SK-N-SH (cell line): ENCODE measurements at regions not wholly inside any gene's neighbourhood (a gene's known extent, or its start where the extent isn't known, plus 50 kb on each side); places are given as distances from the start of the nearest gene placed in this dataset.

ENCODE experiments used
- CTCF ChIA-PET: fragments of 300-600, 350-600 bp; formaldehyde crosslinking; extraction: SDS; loops from one replicate; lab custom pipeline; 2021; lab: Yijun Ruan, JAX
- POLR2A ChIA-PET: fragments of 350-600 bp; sonication (Branson Sonifier 250); formaldehyde crosslinking; extraction: SDS; loops from one replicate; lab custom pipeline; 2020; ENCODE audit warnings: antibody characterized with exemption, inconsistent platforms; lab: Yijun Ruan, JAX
- DNase-seq: peaks from one replicate; pipeline ENCODE4 v3.0.0; 2012
- H2AFZ ChIP-seq: fragments of 200-600 bp; sonication (generic); 2 replicates; pipeline ENCODE4 v1.8.1; 2016; ENCODE audit warnings: antibody characterized with exemption, mild to moderate bottlenecking, low read depth
- H3F3A ChIP-seq: fragments of 200-600 bp; sonication (generic); replicated peaks from 2 replicates; pipeline ENCODE3; 2016; ENCODE audit warnings: antibody characterized with exemption, mild to moderate bottlenecking; ENCODE audit not compliant: insufficient read depth
- H3K27ac ChIP-seq, 2 experiments: fragments of 200-500 bp in 1 of 2; fragments of 200-600 bp in 1 of 2; sonication (Bioruptor generic) in 1 of 2; sonication (generic), shearing (Covaris generic) in 1 of 2; 2 replicates each; pipeline versions ENCODE4 v1.5.1 to v1.6.1; 2014 to 2016; ENCODE audit warnings: low read depth in 2 of 2, inconsistent platforms in 1 of 2, low read length in 1 of 2, mild to moderate bottlenecking in 1 of 2, mixed read lengths in 1 of 2
- H3K27me3 ChIP-seq: fragments of 200-600 bp; sonication (generic), shearing (Covaris generic); 2 replicates; pipeline ENCODE4 v1.6.1; 2016; ENCODE audit warnings: mixed run types; ENCODE audit not compliant: insufficient read depth
- H3K36me3 ChIP-seq, 2 experiments: fragments of 200-500 bp in 1 of 2; fragments of 200-600 bp in 1 of 2; sonication (Bioruptor generic) in 1 of 2; sonication (generic) in 1 of 2; replicated peaks in 1 of 2; 2 replicates each; pipeline versions ENCODE3 to v1.5.1; 2014 to 2016; ENCODE audit warnings: low read length in 1 of 2, mild to moderate bottlenecking in 1 of 2; ENCODE audit not compliant: insufficient read depth in 2 of 2, control insufficient read depth in 1 of 2
- H3K4me1 ChIP-seq, 2 experiments: fragments of 200-500 bp in 1 of 2; fragments of 200-600 bp in 1 of 2; sonication (Bioruptor generic) in 1 of 2; sonication (generic), shearing (Covaris generic) in 1 of 2; 2 replicates each; pipeline versions ENCODE4 v1.5.1 to v1.6.1; 2014 to 2016; ENCODE audit warnings: low read depth in 1 of 2, low read length in 1 of 2, mixed run types in 1 of 2; ENCODE audit not compliant: insufficient read depth in 2 of 2, control insufficient read depth in 1 of 2
- H3K4me2 ChIP-seq: fragments of 200-600 bp; sonication (generic), shearing (Covaris generic); 2 replicates; pipeline ENCODE4 v1.6.1; 2017; ENCODE audit warnings: mixed run types
- H3K4me3 ChIP-seq, 2 experiments: fragments of 200-500 bp in 1 of 2; fragments of 200-600 bp in 1 of 2; sonication (Bioruptor generic) in 1 of 2; sonication (generic), shearing (Covaris generic) in 1 of 2; 2 replicates each; pipeline versions ENCODE4 v1.5.1 to v1.8.1; 2014 to 2016; ENCODE audit warnings: low read depth in 2 of 2, inconsistent platforms in 1 of 2, low read length in 1 of 2, mild to moderate bottlenecking in 1 of 2, mixed read lengths in 1 of 2, moderate library complexity in 1 of 2
- H3K79me2 ChIP-seq: fragments of 200-600 bp; sonication (generic); 2 replicates; pipeline ENCODE4 v1.8.1; 2017; ENCODE audit warnings: mild to moderate bottlenecking; ENCODE audit not compliant: insufficient read depth
- H3K9ac ChIP-seq: fragments of 200-600 bp; sonication (generic); 2 replicates; pipeline ENCODE4 v1.6.1; 2017; ENCODE audit warnings: mixed run types
- H3K9me2 ChIP-seq: fragments of 200-600 bp; sonication (generic); 2 replicates; pipeline ENCODE4 v1.6.1; 2017; ENCODE audit warnings: mixed run types
- H3K9me3 ChIP-seq: fragments of 200-600 bp; sonication (generic); 2 replicates; pipeline ENCODE4 v1.6.1; 2017; ENCODE audit warnings: mixed run types, mild to moderate bottlenecking, moderate library complexity
- H4K20me1 ChIP-seq: fragments of 200-600 bp; sonication (generic); 2 replicates; pipeline ENCODE4 v1.6.1; 2017; ENCODE audit warnings: mild to moderate bottlenecking, mixed run types; ENCODE audit not compliant: insufficient read depth
- CTCF ChIP-seq: fragments of 200-600 bp; sonication (generic); IDR thresholded peaks from 2 replicates; pipeline ENCODE4 v1.6.1; 2017; ENCODE audit warnings: antibody characterized with exemption, mild to moderate bottlenecking, moderate library complexity
- ELF1 ChIP-seq: IDR thresholded peaks from 2 replicates; pipeline ENCODE4 v1.4.0; 2012
- EZH2phosphoT487 ChIP-seq: fragments of 200-600 bp; sonication (generic); IDR thresholded peaks from 2 replicates; pipeline ENCODE4 v1.6.1; 2017; ENCODE audit warnings: low read depth, mixed run types, mild to moderate bottlenecking, antibody characterized with exemption, moderate library complexity, borderline replicate concordance
- FOSL2 ChIP-seq: IDR thresholded peaks from 2 replicates; pipeline ENCODE4 v1.4.0; 2012; ENCODE audit warnings: low read depth, mild to moderate bottlenecking, moderate library complexity, borderline replicate concordance
- FOXM1 ChIP-seq: IDR thresholded peaks from 2 replicates; pipeline ENCODE4 v1.4.0; 2012; ENCODE audit warnings: low read depth, mild to moderate bottlenecking
- GATA2 ChIP-seq: sonication (generic); formaldehyde crosslinking; IDR thresholded peaks from 2 replicates; pipeline ENCODE4 v1.5.0; 2020; ENCODE audit warnings: mild to moderate bottlenecking, missing genetic modification reagents
- JUND ChIP-seq: IDR thresholded peaks from 2 replicates; pipeline ENCODE4 v1.4.0; 2012
- MXI1 ChIP-seq: IDR thresholded peaks from 2 replicates; pipeline ENCODE4 v1.6.1; 2012; ENCODE audit warnings: mild to moderate bottlenecking, low read depth, low read length, improper control_type of control experiment
- NFIC ChIP-seq: IDR thresholded peaks from 2 replicates; pipeline ENCODE4 v1.4.0; 2012; ENCODE audit warnings: borderline replicate concordance
- NRF1 ChIP-seq: IDR thresholded peaks from 2 replicates; pipeline ENCODE4 v1.6.1; 2012; ENCODE audit warnings: low read depth, mild to moderate bottlenecking, low read length
- PBX3 ChIP-seq: IDR thresholded peaks from 2 replicates; pipeline ENCODE4; 2012
- RCOR1 ChIP-seq: fragments of 150-350 bp; IDR thresholded peaks from 2 replicates; pipeline ENCODE4 v1.6.1; 2017; ENCODE audit warnings: antibody characterized with exemption, low read length
- REST ChIP-seq: IDR thresholded peaks from 2 replicates; pipeline ENCODE4 v1.6.1; 2012; ENCODE audit warnings: mild to moderate bottlenecking, low read depth, low read length, moderate library complexity
- RXRA ChIP-seq: IDR thresholded peaks from 2 replicates; pipeline ENCODE4 v1.4.0; 2012; ENCODE audit warnings: low read depth, mild to moderate bottlenecking, borderline replicate concordance
- USF1 ChIP-seq: IDR thresholded peaks from 2 replicates; pipeline ENCODE4 v1.4.0; 2012; ENCODE audit warnings: low read depth, borderline replicate concordance
- YY1 ChIP-seq: IDR thresholded peaks from 2 replicates; pipeline ENCODE4 v1.4.0; 2012; ENCODE audit warnings: low read depth, mild to moderate bottlenecking
- WGBS: methylation state at CpG from one replicate; pipeline ENCODE4 v1.1.6; 2017; ENCODE audit warnings: low lambda C conversion rate; 5-methylcytosine and 5-hydroxymethylcytosine counted together

- no peak for TF ChIP-seq REST
- no peak for TF ChIP-seq ELF1
- no peak for TF ChIP-seq RCOR1
- no peak for TF ChIP-seq GATA2 (CRISPR knock-in tag)
Observed at GRCh38 chr17:11177340-11177739, 63.7 kb upstream of the SHISA6 start (continued).

- WGBS: 56% methylated on average over 6 of the region's 7 CpGs
- Histone ChIP-seq H3K79me2 (no peaks in the 10 kb centered on the region), H3K9ac (no peak overlapping the region), H3K4me3 (no peak overlapping the region), H3K4me1 (peaks cover 0 to 6% of the 10 kb centered on the region in 2 experiments; a peak in 2 of 4 replicates), H3K9me3 (no peaks in the 10 kb centered on the region), H3F3A (no peaks in the 10 kb centered on the region), H3K4me2 (no peak overlapping the region), H3K27ac (no peak overlapping the region), H4K20me1 (no peaks in the 10 kb centered on the region)
- DNase-seq: no peak
- POLR2A ChIA-PET: no interaction called here
- TF ChIP-seq FOSL2: no peak
- TF ChIP-seq EZH2phosphoT487: no peak
- TF ChIP-seq RXRA: no peak
- no peak for TF ChIP-seq JUND
- no peak for TF ChIP-seq YY1
- TF ChIP-seq MXI1: no peak
- TF ChIP-seq USF1: no peak
- no peak for TF ChIP-seq NFIC
- no peak for TF ChIP-seq PBX3
- TF ChIP-seq CTCF: no peak
- no peak for TF ChIP-seq NRF1
- no peak for TF ChIP-seq FOXM1
- TF ChIP-seq, all 33 proteins: peak for 0
- no peaks in the 10 kb centered on the region for H3K36me3 ChIP-seq
- CTCF ChIA-PET: interaction anchor here (0.8 kb wide), 1 partner anchor 31 kb away, joined by 3 read pairs; no protein-coding TSS in a partner anchor
- no peaks in the 10 kb centered on the region for H3K27me3 ChIP-seq
- no peak overlapping the region for H2AFZ ChIP-seq
- H3K9me2 ChIP-seq: no peaks in the 10 kb centered on the region
Observed at GRCh38 chr17:11176549-11176948, 64.5 kb upstream of the SHISA6 start.
